ENCODE measurements at regions not wholly inside any gene's neighbourhood (a gene's known extent, or its start where the extent isn't known, plus 50 kb on each side); places are given as distances from the start of the nearest gene placed in this dataset.

- DNase-seq (ENCODE audit: extremely low spot score): no peak
- ChIA-PET POLR2A (no interaction called here), CTCF (no interaction called here)
- no peak for TF ChIP-seq LEF1 (IDR thresholded peaks at IDR 0.05; ENCODE audit: borderline replicate concordance)
- no peak for TF ChIP-seq HDGF (IDR thresholded peaks at IDR 0.05; ENCODE audit: borderline replicate concordance)
- TF ChIP-seq L3MBTL2 (conservative IDR thresholded peaks at IDR 0.05): no peak
- TF ChIP-seq ZNF384 (IDR thresholded peaks at IDR 0.05): no peak
- no peak for TF ChIP-seq FOXK2 (IDR thresholded peaks at IDR 0.05)
- TF ChIP-seq NFRKB (IDR thresholded peaks at IDR 0.05): no peak
- no peak for TF ChIP-seq FOXM1 (IDR thresholded peaks at IDR 0.05; ENCODE audit: borderline replicate concordance)
- no peak for TF ChIP-seq ARNT (IDR thresholded peaks at IDR 0.05)
- TF ChIP-seq TARDBP (IDR thresholded peaks at IDR 0.05): no peak
- no peak for TF ChIP-seq BHLHE40 (IDR thresholded peaks at IDR 0.05; ENCODE audit: borderline replicate concordance)
- TF ChIP-seq CTBP1 (IDR thresholded peaks at IDR 0.05; ENCODE audit: borderline replicate concordance): no peak
- TF ChIP-seq, protein P1, sequence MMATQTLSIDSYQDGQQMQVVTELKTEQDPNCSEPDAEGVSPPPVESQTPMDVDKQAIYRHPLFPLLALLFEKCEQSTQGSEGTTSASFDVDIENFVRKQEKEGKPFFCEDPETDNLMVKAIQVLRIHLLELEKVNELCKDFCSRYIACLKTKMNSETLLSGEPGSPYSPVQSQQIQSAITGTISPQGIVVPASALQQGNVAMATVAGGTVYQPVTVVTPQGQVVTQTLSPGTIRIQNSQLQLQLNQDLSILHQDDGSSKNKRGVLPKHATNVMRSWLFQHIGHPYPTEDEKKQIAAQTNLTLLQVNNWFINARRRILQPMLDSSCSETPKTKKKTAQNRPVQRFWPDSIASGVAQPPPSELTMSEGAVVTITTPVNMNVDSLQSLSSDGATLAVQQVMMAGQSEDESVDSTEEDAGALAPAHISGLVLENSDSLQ (IDR thresholded peaks at IDR 0.05): no peak
- TF ChIP-seq SP1 (IDR thresholded peaks at IDR 0.05): no peak
- no peak for TF ChIP-seq SUZ12 (IDR thresholded peaks at IDR 0.05)
- no peak for TF ChIP-seq FOXA1 (IDR thresholded peaks at IDR 0.05)
- no peak for TF ChIP-seq ELF4 (IDR thresholded peaks at IDR 0.05)
These were observed 282.6 kb downstream of the CPS1 start for GRCh38 chr2:210839034-210839433.

GRCh38 chr2:210839450-210839849, 283.1 kb downstream of the CPS1 start:
- no peak for DNase-seq (ENCODE audit: extremely low spot score)
- no peak for TF ChIP-seq TARDBP (IDR thresholded peaks at IDR 0.05)
- TF ChIP-seq LEF1 (IDR thresholded peaks at IDR 0.05; ENCODE audit: borderline replicate concordance): no peak
- TF ChIP-seq FOXK2 (IDR thresholded peaks at IDR 0.05): no peak
- TF ChIP-seq, protein P1 (IDR thresholded peaks at IDR 0.05): no peak
- TF ChIP-seq SP1 (IDR thresholded peaks at IDR 0.05): no peak
- no peak for TF ChIP-seq HDGF (IDR thresholded peaks at IDR 0.05; ENCODE audit: borderline replicate concordance)
- no peak for TF ChIP-seq ZNF384 (IDR thresholded peaks at IDR 0.05)
- TF ChIP-seq NFRKB (IDR thresholded peaks at IDR 0.05): no peak
- TF ChIP-seq FOXM1 (IDR thresholded peaks at IDR 0.05; ENCODE audit: borderline replicate concordance): no peak
- no peak for TF ChIP-seq L3MBTL2 (conservative IDR thresholded peaks at IDR 0.05)
- TF ChIP-seq ARNT (IDR thresholded peaks at IDR 0.05): no peak
- TF ChIP-seq SUZ12 (IDR thresholded peaks at IDR 0.05): no peak
- TF ChIP-seq CTBP1 (IDR thresholded peaks at IDR 0.05; ENCODE audit: borderline replicate concordance): no peak
- TF ChIP-seq FOXA1 (IDR thresholded peaks at IDR 0.05): no peak
- no peak for TF ChIP-seq BHLHE40 (IDR thresholded peaks at IDR 0.05; ENCODE audit: borderline replicate concordance)
- no peak for TF ChIP-seq ELF4 (IDR thresholded peaks at IDR 0.05)
- POLR2A ChIA-PET: no interaction called here
- CTCF ChIA-PET: no interaction called here

DNA sequence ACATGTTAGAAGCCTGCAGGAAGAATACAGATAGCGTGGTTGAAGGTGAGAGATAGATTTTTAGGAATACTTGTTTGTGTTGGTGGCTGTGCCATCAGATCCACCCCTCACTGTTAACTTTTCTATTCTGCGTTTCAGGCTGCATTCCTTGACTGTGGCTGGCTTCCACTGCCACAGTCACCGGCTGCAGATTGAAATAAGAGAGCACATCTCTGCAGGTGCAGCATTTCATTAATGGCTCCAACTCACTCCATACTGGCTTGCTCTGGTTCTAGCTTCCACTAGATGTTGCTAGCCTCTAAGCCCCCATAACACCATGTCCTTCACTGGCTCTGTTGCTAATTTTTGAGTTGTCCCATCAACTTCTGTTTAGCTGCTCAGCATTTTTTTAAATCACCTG, 286.5 kb downstream of the CPS1 start:
- ChIA-PET CTCF (no interaction called here), POLR2A (no interaction called here)
- DNase-seq (ENCODE audit: extremely low spot score): no peak
- TF ChIP-seq FOXM1 (IDR thresholded peaks at IDR 0.05; ENCODE audit: borderline replicate concordance): no peak
- no peak for TF ChIP-seq BHLHE40 (IDR thresholded peaks at IDR 0.05; ENCODE audit: borderline replicate concordance)
- no peak for TF ChIP-seq ELF4 (IDR thresholded peaks at IDR 0.05)
- TF ChIP-seq, protein P1 (IDR thresholded peaks at IDR 0.05): no peak
- no peak for TF ChIP-seq HDGF (IDR thresholded peaks at IDR 0.05; ENCODE audit: borderline replicate concordance)
- no peak for TF ChIP-seq ZNF384 (IDR thresholded peaks at IDR 0.05)
- TF ChIP-seq FOXA1 (IDR thresholded peaks at IDR 0.05): no peak
- no peak for TF ChIP-seq L3MBTL2 (conservative IDR thresholded peaks at IDR 0.05)
- no peak for TF ChIP-seq ARNT (IDR thresholded peaks at IDR 0.05)
- TF ChIP-seq CTBP1 (IDR thresholded peaks at IDR 0.05; ENCODE audit: borderline replicate concordance): no peak
- TF ChIP-seq SP1 (IDR thresholded peaks at IDR 0.05): no peak
- no peak for TF ChIP-seq FOXK2 (IDR thresholded peaks at IDR 0.05)

GRCh38 chr2:210844016-210844415, 287.6 kb downstream of the CPS1 start:
- TF ChIP-seq FOXA1 (IDR thresholded peaks at IDR 0.05) (no peak), SUZ12 (IDR thresholded peaks at IDR 0.05) (no peak), SP1 (IDR thresholded peaks at IDR 0.05) (no peak), L3MBTL2 (conservative IDR thresholded peaks at IDR 0.05) (no peak), ZNF384 (IDR thresholded peaks at IDR 0.05) (no peak), HDGF (IDR thresholded peaks at IDR 0.05; ENCODE audit: borderline replicate concordance) (no peak), NFRKB (IDR thresholded peaks at IDR 0.05) (no peak), ELF4 (IDR thresholded peaks at IDR 0.05) (no peak), TARDBP (IDR thresholded peaks at IDR 0.05) (no peak), LEF1 (IDR thresholded peaks at IDR 0.05; ENCODE audit: borderline replicate concordance) (no peak), FOXM1 (IDR thresholded peaks at IDR 0.05; ENCODE audit: borderline replicate concordance) (no peak), FOXK2 (IDR thresholded peaks at IDR 0.05) (no peak), CTBP1 (IDR thresholded peaks at IDR 0.05; ENCODE audit: borderline replicate concordance) (no peak), BHLHE40 (IDR thresholded peaks at IDR 0.05; ENCODE audit: borderline replicate concordance) (no peak), ARNT (IDR thresholded peaks at IDR 0.05) (no peak)
- TF ChIP-seq, protein P1 (IDR thresholded peaks at IDR 0.05): no peak
- ChIA-PET POLR2A (no interaction called here), CTCF (no interaction called here)
- no peak for DNase-seq (ENCODE audit: extremely low spot score)

DNA sequence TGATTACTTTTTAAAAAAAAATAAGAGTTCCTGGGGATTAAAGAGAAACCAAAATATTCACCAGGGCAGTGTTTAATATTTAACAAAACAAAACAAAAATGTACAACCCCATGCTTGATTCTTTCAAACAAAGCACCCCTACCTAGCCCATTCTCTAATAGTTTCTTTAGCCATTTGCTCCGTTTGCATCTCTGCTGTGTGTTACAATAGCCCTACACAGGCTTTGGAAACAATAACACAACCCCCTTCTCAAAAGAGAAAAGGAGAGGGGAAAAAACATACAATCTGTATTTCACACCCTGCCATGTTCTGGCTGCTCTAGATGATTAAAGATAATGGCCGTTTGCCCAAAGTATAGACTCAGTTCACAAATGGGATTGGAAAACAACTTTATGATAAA, 302.9 kb downstream of the CPS1 start:
- ChIA-PET POLR2A (no interaction called here), CTCF (no interaction called here)
- TF ChIP-seq LEF1 (IDR thresholded peaks at IDR 0.05; ENCODE audit: borderline replicate concordance) (no peak), HDGF (IDR thresholded peaks at IDR 0.05; ENCODE audit: borderline replicate concordance) (no peak), ARNT (IDR thresholded peaks at IDR 0.05) (no peak), CTBP1 (IDR thresholded peaks at IDR 0.05; ENCODE audit: borderline replicate concordance) (no peak), BHLHE40 (IDR thresholded peaks at IDR 0.05; ENCODE audit: borderline replicate concordance) (no peak), FOXM1 (IDR thresholded peaks at IDR 0.05; ENCODE audit: borderline replicate concordance) (no peak), NFRKB (IDR thresholded peaks at IDR 0.05) (no peak), FOXA1 (IDR thresholded peaks at IDR 0.05) (no peak), FOXK2 (IDR thresholded peaks at IDR 0.05) (no peak), ZNF384 (IDR thresholded peaks at IDR 0.05) (no peak), SUZ12 (IDR thresholded peaks at IDR 0.05) (no peak), TARDBP (IDR thresholded peaks at IDR 0.05) (no peak), SP1 (IDR thresholded peaks at IDR 0.05) (no peak), ELF4 (IDR thresholded peaks at IDR 0.05) (no peak), L3MBTL2 (conservative IDR thresholded peaks at IDR 0.05) (no peak)
- TF ChIP-seq, protein P1 (IDR thresholded peaks at IDR 0.05): no peak
- DNase-seq (ENCODE audit: extremely low spot score): no peak
